ENCODE measurements at regions not wholly inside any gene's neighbourhood (a gene's known extent, or its start where the extent isn't known, plus 50 kb on each side); places are given as distances from the start of the nearest gene placed in this dataset.
"Not testable (repeated sequence)": the region's sequence is repeated elsewhere in the genome, so short reads cannot be mapped to it uniquely, and the experiment has no call there.

- no peak for DNase-seq
These were observed 125.2 kb downstream of the CETN3 start for GRCh38 chr5:90284375-90284774.

GRCh38 chr5:90279091-90279490 is 130.5 kb downstream of the CETN3 start:
- DNase-seq, result no peak

GRCh38 chr5:90274216-90274615 is 135.3 kb downstream of the CETN3 start:
- no peak for DNase-seq

- no peak for DNase-seq
These were observed 141.9 kb downstream of the CETN3 start for GRCh38 chr5:90267646-90268045.

GRCh38 chr5:90265545-90265857 is 144.1 kb downstream of the CETN3 start:
- DNase-seq, result no peak

GRCh38 chr5:90264689-90265544 is 144.6 kb downstream of the CETN3 start:
- peak; percentile 30 to 65 for DNase-seq

- no peak for DNase-seq
These were observed 146.3 kb downstream of the CETN3 start for GRCh38 chr5:90263102-90263820.

GRCh38 chr5:90251447-90251846 is 158.1 kb downstream of the CETN3 start:
- DNase-seq, result no peak

- no peak for DNase-seq
These were observed 160.9 kb downstream of the CETN3 start for GRCh38 chr5:90248640-90249039.

GRCh38 chr5:90243848-90244247 is 165.7 kb downstream of the CETN3 start:
- not testable (repeated sequence) for DNase-seq

GRCh38 chr5:90233476-90233875 is 176.1 kb downstream of the CETN3 start:
- no peak for DNase-seq

GRCh38 chr5:90231688-90232087 is 177.9 kb downstream of the CETN3 start:
- DNase-seq, result no peak

- DNase-seq, result no peak
These were observed 181.9 kb downstream of the CETN3 start for GRCh38 chr5:90227683-90228082.

GRCh38 chr5:90226433-90227099 is 183.0 kb downstream of the CETN3 start:
- DNase-seq, result no peak

- no peak for DNase-seq
These were observed 185.2 kb downstream of the CETN3 start for GRCh38 chr5:90224342-90224741.

GRCh38 chr5:90223756-90224155 is 185.8 kb downstream of the CETN3 start:
- no peak for DNase-seq

GRCh38 chr5:90221951-90222350 is 187.6 kb downstream of the CETN3 start:
- no peak for DNase-seq

- no peak for DNase-seq
These were observed 189.0 kb downstream of the CETN3 start for GRCh38 chr5:90220554-90220953.

- no peak for DNase-seq
These were observed 194.6 kb downstream of the CETN3 start for GRCh38 chr5:90214991-90215390.

- DNase-seq, result not testable (repeated sequence)
These were observed 201.2 kb downstream of the CETN3 start for GRCh38 chr5:90208323-90208722.

- DNase-seq, result peak; percentile 2 to 40
These were observed 207.6 kb downstream of the CETN3 start for GRCh38 chr5:90201923-90202322.

- DNase-seq, result no peak
These were observed 216.3 kb downstream of the CETN3 start for GRCh38 chr5:90193185-90193822.

GRCh38 chr5:90191352-90192045 is 218.1 kb downstream of the CETN3 start:
- no peak for DNase-seq

All from NCI-H2081 (cell line).